SU-DHL-6 (cell line): ENCODE measurements at regions not wholly inside any gene's neighbourhood (a gene's known extent, or its start where the extent isn't known, plus 50 kb on each side); places are given as distances from the start of the nearest gene placed in this dataset.

Source experiments
- H2AFZ ChIP-seq: fragments of 200-600 bp; sonication (generic); 2 replicates; pipeline ENCODE4 v1.6.1; 2014; ENCODE audit warnings: low read depth, mild to moderate bottlenecking, moderate library complexity, mixed read lengths, antibody characterized with exemption, low read length; ENCODE audit not compliant: severe bottlenecking
- H3F3A ChIP-seq: fragments of 200-600 bp; shearing (Covaris generic); 2 replicates; pipeline ENCODE4 v1.6.0; 2016; ENCODE audit warnings: antibody characterized with exemption, mild to moderate bottlenecking; ENCODE audit not compliant: insufficient read depth
- H3K27ac ChIP-seq: fragments of 200-600 bp; sonication (generic); 2 replicates; pipeline ENCODE4 v1.5.1; 2016; ENCODE audit warnings: low read depth, mild to moderate bottlenecking, low read length, moderate library complexity, mixed read lengths
- H3K27me3 ChIP-seq: fragments of 200-600 bp; sonication (generic), shearing (Covaris generic); 2 replicates; pipeline ENCODE4 v1.6.0; 2014; ENCODE audit warnings: mild to moderate bottlenecking, low read length
- H3K36me3 ChIP-seq: fragments of 200-600 bp; sonication (generic); 2 replicates; pipeline ENCODE4 v1.6.1; 2014; ENCODE audit warnings: mild to moderate bottlenecking, low read length, mixed read lengths
- H3K4me2 ChIP-seq: fragments of 300-600, 200-600 bp; shearing (Covaris generic), sonication (generic); 2 replicates; pipeline ENCODE4 v1.6.0; 2014; ENCODE audit warnings: low read length, low read depth, mild to moderate bottlenecking; ENCODE audit not compliant: poor library complexity, severe bottlenecking
- H3K4me3 ChIP-seq: fragments of 200-600 bp; sonication (generic); 2 replicates; pipeline ENCODE4 v1.5.1; 2014; ENCODE audit warnings: antibody characterized with exemption, low read length, mild to moderate bottlenecking, mixed read lengths; ENCODE audit not compliant: insufficient read depth, poor library complexity, severe bottlenecking
- H3K79me2 ChIP-seq: fragments of 200-600 bp; sonication (generic); 2 replicates; pipeline ENCODE4 v1.6.1; 2014; ENCODE audit warnings: mild to moderate bottlenecking, low read length, moderate library complexity; ENCODE audit not compliant: insufficient read depth
- H3K9ac ChIP-seq: fragments of 200-600 bp; sonication (generic); 2 replicates; pipeline ENCODE4 v1.7.0; 2014; ENCODE audit warnings: mild to moderate bottlenecking, low read length
- H3K9me2 ChIP-seq: fragments of 200-600 bp; sonication (generic); replicated peaks from 2 replicates; pipeline ENCODE4 v1.6.1; 2014; ENCODE audit warnings: low read length; ENCODE audit not compliant: insufficient read depth
- H3K9me3 ChIP-seq: fragments of 200-600 bp; sonication (generic); 2 replicates; pipeline ENCODE4 v1.6.1; 2014; ENCODE audit warnings: low read length, mixed read lengths; ENCODE audit not compliant: insufficient read depth
- H4K20me1 ChIP-seq: fragments of 200-600 bp; sonication (generic); 2 replicates; pipeline ENCODE4 v1.6.1; 2014; ENCODE audit warnings: low read depth, mild to moderate bottlenecking, antibody characterized with exemption, low read length, moderate library complexity, mixed read lengths
- EZH2phosphoT487 ChIP-seq: fragments of 200-600 bp; sonication (generic), shearing (Covaris generic); conservative IDR thresholded peaks from 2 replicates; pipeline ENCODE4 v1.6.1; 2018; ENCODE audit warnings: mild to moderate bottlenecking, antibody characterized with exemption, low read length, moderate library complexity, mixed read lengths
- TF ChIP-seq, protein P1 (sequence below): fragments of 200-600 bp; sonication (generic); IDR thresholded peaks from one replicate; pipeline ENCODE4 v1.5.1; 2017; ENCODE audit warnings: antibody characterized with exemption, mild to moderate bottlenecking, low read length, moderate library complexity; ENCODE audit not compliant: insufficient read depth, poor library complexity, severe bottlenecking

DNA sequence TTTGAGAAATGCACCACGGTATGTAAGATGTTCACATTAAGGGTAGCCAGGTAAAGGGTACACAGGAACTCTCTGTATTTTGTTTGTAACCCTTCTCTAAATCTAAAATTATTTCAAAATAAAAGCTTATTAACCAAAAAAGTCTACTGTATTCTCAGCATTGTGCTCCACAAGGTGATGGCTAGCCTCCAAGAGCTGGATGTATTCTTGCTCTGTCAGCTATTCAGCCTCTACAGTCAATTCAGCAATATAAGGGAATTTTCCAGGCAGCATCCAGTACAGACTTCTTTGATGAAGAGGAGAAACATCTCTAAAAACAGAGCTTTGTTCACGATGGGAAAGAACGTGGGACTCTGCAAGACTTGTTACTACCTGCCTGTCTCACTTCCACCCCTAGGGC is 63.5 kb upstream of the MAOA start:
- no peak for TF ChIP-seq EZH2phosphoT487
- TF ChIP-seq, protein P1, sequence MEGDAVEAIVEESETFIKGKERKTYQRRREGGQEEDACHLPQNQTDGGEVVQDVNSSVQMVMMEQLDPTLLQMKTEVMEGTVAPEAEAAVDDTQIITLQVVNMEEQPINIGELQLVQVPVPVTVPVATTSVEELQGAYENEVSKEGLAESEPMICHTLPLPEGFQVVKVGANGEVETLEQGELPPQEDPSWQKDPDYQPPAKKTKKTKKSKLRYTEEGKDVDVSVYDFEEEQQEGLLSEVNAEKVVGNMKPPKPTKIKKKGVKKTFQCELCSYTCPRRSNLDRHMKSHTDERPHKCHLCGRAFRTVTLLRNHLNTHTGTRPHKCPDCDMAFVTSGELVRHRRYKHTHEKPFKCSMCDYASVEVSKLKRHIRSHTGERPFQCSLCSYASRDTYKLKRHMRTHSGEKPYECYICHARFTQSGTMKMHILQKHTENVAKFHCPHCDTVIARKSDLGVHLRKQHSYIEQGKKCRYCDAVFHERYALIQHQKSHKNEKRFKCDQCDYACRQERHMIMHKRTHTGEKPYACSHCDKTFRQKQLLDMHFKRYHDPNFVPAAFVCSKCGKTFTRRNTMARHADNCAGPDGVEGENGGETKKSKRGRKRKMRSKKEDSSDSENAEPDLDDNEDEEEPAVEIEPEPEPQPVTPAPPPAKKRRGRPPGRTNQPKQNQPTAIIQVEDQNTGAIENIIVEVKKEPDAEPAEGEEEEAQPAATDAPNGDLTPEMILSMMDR = no peak
- H3K9me2 ChIP-seq = no peaks in the 10 kb centered on the region
- H4K20me1 ChIP-seq = no peaks in the 10 kb centered on the region
- no peaks in the 10 kb centered on the region for H3F3A ChIP-seq
- no peaks in the 10 kb centered on the region for H3K36me3 ChIP-seq
- H2AFZ ChIP-seq = no peak overlapping the region
- no peaks in the 10 kb centered on the region for H3K27me3 ChIP-seq
- H3K79me2 ChIP-seq = no peaks in the 10 kb centered on the region
- no peak overlapping the region for H3K4me3 ChIP-seq
- no peak overlapping the region for H3K9ac ChIP-seq
- no peak overlapping the region for H3K4me2 ChIP-seq
- no peak overlapping the region for H3K27ac ChIP-seq
- no peaks in the 10 kb centered on the region for H3K9me3 ChIP-seq

DNA sequence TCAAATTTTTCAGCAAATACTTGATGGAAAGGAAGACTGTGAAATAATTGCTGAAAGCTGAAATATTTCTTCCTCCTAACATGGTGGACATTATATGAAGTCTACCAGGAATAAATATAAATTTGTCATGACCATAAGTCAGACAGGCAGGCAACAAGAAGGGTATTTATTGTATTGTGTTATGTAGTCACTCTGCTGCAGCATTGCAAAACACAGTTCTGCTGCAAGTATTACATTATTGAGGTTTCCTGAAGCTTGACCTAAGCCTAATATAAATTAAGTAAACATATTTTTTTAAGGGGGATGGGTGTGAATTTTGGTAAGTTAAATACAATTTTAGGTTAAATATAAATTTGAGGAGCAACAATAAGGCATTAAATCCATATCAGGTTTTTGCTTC is 60.2 kb upstream of the MAOA start:
- Histone ChIP-seq H3K79me2 (no peaks in the 10 kb centered on the region), H3K9me2 (no peaks in the 10 kb centered on the region), H3K4me2 (no peak overlapping the region), H3K27me3 (no peaks in the 10 kb centered on the region), H3K36me3 (no peaks in the 10 kb centered on the region), H3K9me3 (no peaks in the 10 kb centered on the region), H3F3A (no peaks in the 10 kb centered on the region), H3K9ac (no peak overlapping the region), H3K27ac (no peak overlapping the region), H3K4me3 (no peak overlapping the region), H4K20me1 (no peaks in the 10 kb centered on the region), H2AFZ (no peak overlapping the region)
- no peak for TF ChIP-seq EZH2phosphoT487
- TF ChIP-seq, protein P1 = no peak

DNA sequence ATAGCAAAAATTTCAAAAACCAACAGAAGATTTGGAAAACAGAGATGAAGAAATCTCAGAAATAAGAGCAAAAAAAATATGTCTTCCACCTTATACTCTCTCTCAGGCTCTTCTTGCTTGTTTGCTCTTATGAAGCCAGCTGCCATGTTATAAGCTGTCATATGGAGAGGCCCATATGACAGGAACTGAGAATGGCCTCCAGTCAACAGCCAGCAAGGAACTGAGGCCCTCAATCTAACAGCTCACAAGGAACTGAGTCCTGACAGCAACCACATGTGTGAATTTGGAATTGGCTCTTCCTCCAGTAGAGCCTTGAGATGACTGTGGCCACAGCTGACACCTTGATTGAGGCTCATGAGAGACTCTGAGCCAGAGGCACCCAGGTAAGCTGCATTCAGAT is 51.3 kb upstream of the MAOA start:
- Histone ChIP-seq H3K9me3 (no peaks in the 10 kb centered on the region), H3F3A (no peaks in the 10 kb centered on the region), H3K4me3 (no peak overlapping the region), H3K36me3 (no peaks in the 10 kb centered on the region), H3K79me2 (no peaks in the 10 kb centered on the region), H2AFZ (no peak overlapping the region), H3K27me3 (no peaks in the 10 kb centered on the region), H3K9ac (no peak overlapping the region), H4K20me1 (no peaks in the 10 kb centered on the region), H3K9me2 (no peaks in the 10 kb centered on the region), H3K4me2 (no peak overlapping the region), H3K27ac (no peak overlapping the region)
- TF ChIP-seq, protein P1 = no peak
- TF ChIP-seq EZH2phosphoT487 = no peak

DNA sequence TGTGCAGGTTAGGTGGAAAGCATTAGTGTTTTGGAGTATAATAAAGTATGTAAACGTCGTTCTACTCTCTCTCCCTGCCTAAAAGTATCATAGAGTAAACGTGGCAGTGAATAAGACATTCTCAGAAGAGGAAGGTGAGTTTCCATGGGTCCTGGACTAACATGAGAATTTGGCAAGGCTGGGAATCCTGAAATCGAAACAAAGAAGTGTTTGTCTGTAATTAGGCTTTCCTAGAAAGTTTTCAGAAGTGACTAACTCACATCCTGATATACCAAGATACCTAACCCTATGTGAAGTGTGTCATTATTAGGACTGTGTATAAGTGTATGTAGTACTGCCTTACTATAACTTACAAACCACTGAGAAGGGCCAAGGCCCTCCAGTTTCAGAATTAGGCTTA is 50.7 kb upstream of the MAOA start:
- no peaks in the 10 kb centered on the region for H3F3A ChIP-seq
- no peaks in the 10 kb centered on the region for H3K36me3 ChIP-seq
- no peaks in the 10 kb centered on the region for H4K20me1 ChIP-seq
- no peaks in the 10 kb centered on the region for H3K9me3 ChIP-seq
- H3K4me2 ChIP-seq = no peak overlapping the region
- no peak overlapping the region for H3K9ac ChIP-seq
- no peak for TF ChIP-seq EZH2phosphoT487
- TF ChIP-seq, protein P1 = no peak
- no peaks in the 10 kb centered on the region for H3K79me2 ChIP-seq
- H3K27ac ChIP-seq = no peak overlapping the region
- no peak overlapping the region for H3K4me3 ChIP-seq
- no peaks in the 10 kb centered on the region for H3K9me2 ChIP-seq
- H3K27me3 ChIP-seq = no peaks in the 10 kb centered on the region
- no peak overlapping the region for H2AFZ ChIP-seq
